ENCODE measurements at regions not wholly inside any gene's neighbourhood (a gene's known extent, or its start where the extent isn't known, plus 50 kb on each side); places are given as distances from the start of the nearest gene placed in this dataset.
A peak's percentile ranks its signal among the peaks of the same experiment; 100 is the strongest.

- TF ChIP-seq POLR2A (IDR thresholded peaks at IDR 0.05; ENCODE audit: low read length) = no peak
- TF ChIP-seq NR3C1 (IDR thresholded peaks at IDR 0.05) = no peak
- TF ChIP-seq CTCF (IDR thresholded peaks at IDR 0.05) = peak; percentile 52
- no peak for TF ChIP-seq ZFP36 (IDR thresholded peaks at IDR 0.05; ENCODE audit: borderline replicate concordance, partially characterized antibody)
- no peak for TF ChIP-seq EP300 (IDR thresholded peaks at IDR 0.05)
- no peak for TF ChIP-seq RNF2 (IDR thresholded peaks at IDR 0.05; ENCODE audit: borderline replicate concordance, low read depth)
- TF ChIP-seq POLR2AphosphoS2 (conservative IDR thresholded peaks at IDR 0.05; ENCODE audit: low read length) = no peak
- TF ChIP-seq BHLHE40 (IDR thresholded peaks at IDR 0.05; ENCODE audit: low read depth, low read length) = no peak
- TF ChIP-seq RFX5 (IDR thresholded peaks at IDR 0.05) = no peak
Measured at GRCh38 chr6:155530219-155530834, 74.7 kb upstream of the NOX3 start.

All from A549 (cell line).